ENCODE measurements at regions not wholly inside any gene's neighbourhood (a gene's known extent, or its start where the extent isn't known, plus 50 kb on each side); places are given as distances from the start of the nearest gene placed in this dataset.
A peak's percentile ranks its signal among the peaks of the same experiment; 100 is the strongest.

GRCh38 chr14:76922092-76922491, 95.9 kb downstream of the LRRC74A start:
- H3K4me2 ChIP-seq (ENCODE audit: insufficient read depth, low read length), result no peak overlapping the region
- no peak overlapping the region for H3K4me3 ChIP-seq (ENCODE audit: insufficient read depth, low read length)
- peaks cover 36% of the 10 kb centered on the region for H3K4me1 ChIP-seq (ENCODE audit: insufficient read depth, low read length)
- H3K36me3 ChIP-seq (ENCODE audit: insufficient read depth, low read length), result no peaks in the 10 kb centered on the region
- H3K27me3 ChIP-seq (ENCODE audit: insufficient read depth, low read length), result no peaks in the 10 kb centered on the region
- no peaks in the 10 kb centered on the region for H3K9me3 ChIP-seq (ENCODE audit: low read depth, low read length)
- no peaks in the 10 kb centered on the region for H3K79me2 ChIP-seq (ENCODE audit: insufficient read depth, low read length)
- no peak overlapping the region for H2AFZ ChIP-seq (ENCODE audit: low read length)
- H3K27ac ChIP-seq (ENCODE audit: low read depth, low read length), result no peak overlapping the region
- H4K20me1 ChIP-seq (ENCODE audit: insufficient read depth, low read length), result no peaks in the 10 kb centered on the region
- no peak for TF ChIP-seq CTCF (IDR thresholded peaks at IDR 0.05; ENCODE audit: extremely low read depth, low read depth, low read length)
- DNase-seq (ENCODE audit: insufficient read length, low spot score, missing footprints), result no peak

GRCh38 chr14:76921088-76921399, 94.8 kb downstream of the LRRC74A start:
- Histone ChIP-seq H3K36me3 (ENCODE audit: insufficient read depth, low read length) (no peaks in the 10 kb centered on the region), H3K27me3 (ENCODE audit: insufficient read depth, low read length) (no peaks in the 10 kb centered on the region), H3K4me3 (ENCODE audit: insufficient read depth, low read length) (no peak overlapping the region), H3K4me2 (ENCODE audit: insufficient read depth, low read length) (no peak overlapping the region), H3K9me3 (ENCODE audit: low read depth, low read length) (no peaks in the 10 kb centered on the region), H3K79me2 (ENCODE audit: insufficient read depth, low read length) (no peaks in the 10 kb centered on the region), H3K27ac (ENCODE audit: low read depth, low read length) (peak overlapping the region; percentile 98), H2AFZ (ENCODE audit: low read length) (no peak overlapping the region), H3K4me1 (ENCODE audit: insufficient read depth, low read length) (peaks cover 36% of the 10 kb centered on the region), H4K20me1 (ENCODE audit: insufficient read depth, low read length) (no peaks in the 10 kb centered on the region)
- no peak for TF ChIP-seq CTCF (IDR thresholded peaks at IDR 0.05; ENCODE audit: extremely low read depth, low read depth, low read length)
- DNase-seq (ENCODE audit: insufficient read length, low spot score, missing footprints), result peak; percentile 59

- peak overlapping the region; percentile 82 for H2AFZ ChIP-seq (ENCODE audit: low read length)
These were observed 94.3 kb downstream of the LRRC74A start for GRCh38 chr14:76920331-76921087.

More at GRCh38 chr14:76920331-76921087, 94.3 kb downstream of the LRRC74A start:
- TF ChIP-seq CTCF (IDR thresholded peaks at IDR 0.05; ENCODE audit: extremely low read depth, low read depth, low read length), result no peak
- Histone ChIP-seq H3K4me1 (ENCODE audit: insufficient read depth, low read length) (peaks cover 36% of the 10 kb centered on the region), H3K79me2 (ENCODE audit: insufficient read depth, low read length) (no peaks in the 10 kb centered on the region), H4K20me1 (ENCODE audit: insufficient read depth, low read length) (no peaks in the 10 kb centered on the region), H3K9me3 (ENCODE audit: low read depth, low read length) (no peaks in the 10 kb centered on the region), H3K27me3 (ENCODE audit: insufficient read depth, low read length) (no peaks in the 10 kb centered on the region), H3K4me2 (ENCODE audit: insufficient read depth, low read length) (peak overlapping the region; percentile 58), H3K36me3 (ENCODE audit: insufficient read depth, low read length) (no peaks in the 10 kb centered on the region), H3K4me3 (ENCODE audit: insufficient read depth, low read length) (peak overlapping the region; percentile 41), H3K27ac (ENCODE audit: low read depth, low read length) (peak overlapping the region; percentile 98)
- peak; percentile 78 for DNase-seq (ENCODE audit: insufficient read length, low spot score, missing footprints)
